ENCODE measurements at regions not wholly inside any gene's neighbourhood (a gene's known extent, or its start where the extent isn't known, plus 50 kb on each side); places are given as distances from the start of the nearest gene placed in this dataset.

- H3K27me3 ChIP-seq (replicated peaks in 1 of 7), result peaks cover 0 to 7% (median 0%) of the 10 kb centered on the region in 7 donors
- 75 to 94% (median 86%) methylated on average over 5 of the region's 5 CpGs for WGBS, 5 donors
- TF ChIP-seq CTCF (IDR thresholded peaks at IDR 0.05 in 8 of 11, conservative IDR thresholded peaks at IDR 0.05 in 3 of 11) (no peak), POLR2AphosphoS5 (IDR thresholded peaks at IDR 0.05) (no peak), POLR2A (IDR thresholded peaks at IDR 0.05) (no peak)
- no peaks in the 10 kb centered on the region for H3K4me1 ChIP-seq
- peaks cover 0 to 4% (median 0%) of the 10 kb centered on the region in 8 donors for H3K9me3 ChIP-seq
- no peaks in the 10 kb centered on the region for H3K36me3 ChIP-seq
- H3K4me3 ChIP-seq, result no peak overlapping the region
- DNase-seq, result no peak
- H3K27ac ChIP-seq, result no peak overlapping the region
- intact Hi-C loops (cut with DNase I; ENCODE audit: low total_unique reads), result no loop called here
Observed at GRCh38 chrX:39356119-39356807, 555.0 kb downstream of the MID1IP1 start.

- no peak overlapping the region for H3K27ac ChIP-seq
- no peak overlapping the region for H3K4me3 ChIP-seq
- no peak for DNase-seq
- intact Hi-C loops (cut with DNase I; ENCODE audit: low total_unique reads), result no loop called here
- peaks cover 0 to 9% (median 0%) of the 10 kb centered on the region in 7 donors for H3K27me3 ChIP-seq (replicated peaks in 1 of 7)
- WGBS, 5 donors, result 32 to 68% (median 55%) methylated on average over 1 of the region's 1 CpG
- TF ChIP-seq CTCF (IDR thresholded peaks at IDR 0.05 in 8 of 11, conservative IDR thresholded peaks at IDR 0.05 in 3 of 11) (no peak), POLR2A (IDR thresholded peaks at IDR 0.05) (no peak), POLR2AphosphoS5 (IDR thresholded peaks at IDR 0.05) (no peak)
- H3K9me3 ChIP-seq, result no peaks in the 10 kb centered on the region
- H3K36me3 ChIP-seq, result no peaks in the 10 kb centered on the region
- H3K4me1 ChIP-seq, result no peaks in the 10 kb centered on the region
Observed at GRCh38 chrX:39360101-39360500, 558.8 kb downstream of the MID1IP1 start.

- Histone ChIP-seq H3K27ac (no peak overlapping the region), H3K4me3 (no peak overlapping the region), H3K36me3 (no peaks in the 10 kb centered on the region), H3K9me3 (no peaks in the 10 kb centered on the region), H3K4me1 (no peaks in the 10 kb centered on the region), H3K27me3 (replicated peaks in 1 of 7) (peaks cover 0 to 15% (median 0%) of the 10 kb centered on the region in 7 donors)
- no peak for DNase-seq
- TF ChIP-seq POLR2A (IDR thresholded peaks at IDR 0.05) (no peak), POLR2AphosphoS5 (IDR thresholded peaks at IDR 0.05) (no peak), CTCF (IDR thresholded peaks at IDR 0.05 in 8 of 11, conservative IDR thresholded peaks at IDR 0.05 in 3 of 11) (no peak)
- intact Hi-C loops (cut with DNase I; ENCODE audit: low total_unique reads), result no loop called here
Observed at GRCh38 chrX:39361736-39362135, 560.5 kb downstream of the MID1IP1 start.

- H3K36me3 ChIP-seq, result no peaks in the 10 kb centered on the region
- H3K4me3 ChIP-seq, result no peak overlapping the region
- no peaks in the 10 kb centered on the region for H3K9me3 ChIP-seq
- DNase-seq, result no peak
- H3K27ac ChIP-seq, result no peak overlapping the region
- no peaks in the 10 kb centered on the region for H3K4me1 ChIP-seq
- H3K27me3 ChIP-seq (replicated peaks in 1 of 7), result peaks cover 0 to 13% (median 0%) of the 10 kb centered on the region in 7 donors
- 65 to 93% (median 85%) methylated on average over 5 of the region's 5 CpGs for WGBS, 5 donors
- intact Hi-C loops (cut with DNase I; ENCODE audit: low total_unique reads), result no loop called here
- TF ChIP-seq POLR2AphosphoS5 (IDR thresholded peaks at IDR 0.05), result no peak
Observed at GRCh38 chrX:39367416-39367815, 566.2 kb downstream of the MID1IP1 start.

Measured in spleen (tissue), 11 donors.